ENCODE measurements at regions not wholly inside any gene's neighbourhood (a gene's known extent, or its start where the extent isn't known, plus 50 kb on each side); places are given as distances from the start of the nearest gene placed in this dataset.
A peak's percentile ranks its signal among the peaks of the same experiment; 100 is the strongest.

GRCh38 chr2:145096582-145096981 lies 576.7 kb upstream of the ZEB2 start:
- no peaks in the 10 kb centered on the region for H3K36me3 ChIP-seq (ENCODE audit: control insufficient read depth in 1 of 2, insufficient read depth in 2 of 2, low read depth in 1 of 2, low read length in 2 of 2)
- H3K4me2 ChIP-seq (ENCODE audit: low read length, poor library complexity, severe bottlenecking): no peak overlapping the region
- H4K8ac ChIP-seq (ENCODE audit: low read length): peak overlapping the region; percentile 29
- no peak overlapping the region for H3K4me3 ChIP-seq (ENCODE audit: insufficient read depth in 1 of 2, low read depth in 1 of 2, low read length in 2 of 2)
- no peak overlapping the region for H2AFZ ChIP-seq (ENCODE audit: low read depth, low read length)
- no peaks in the 10 kb centered on the region for H3K27me3 ChIP-seq (ENCODE audit: control insufficient read depth in 1 of 2, insufficient read depth in 1 of 2, low read length in 2 of 2)
- no peak overlapping the region for H3K14ac ChIP-seq (ENCODE audit: low read length in 2 of 2)
- no peaks in the 10 kb centered on the region for H3K9me3 ChIP-seq (ENCODE audit: control insufficient read depth, low read length)
- no peak overlapping the region for H3K27ac ChIP-seq (ENCODE audit: low read length, poor library complexity, severe bottlenecking)
- H2BK120ac ChIP-seq (ENCODE audit: low read depth, low read length): no peak overlapping the region
- peak overlapping the region; percentile 86 for H2BK15ac ChIP-seq (ENCODE audit: low read depth, poor library complexity, severe bottlenecking)
- peak; percentile 81 for DNase-seq
- no peak overlapping the region for H2AK5ac ChIP-seq (ENCODE audit: low read length, severe bottlenecking)
- H3K9ac ChIP-seq (ENCODE audit: low read length): peak overlapping the region; percentile 20
- no peak overlapping the region for H3K23ac ChIP-seq (ENCODE audit: low read length in 2 of 2)
- no peaks in the 10 kb centered on the region for H3K4me1 ChIP-seq (ENCODE audit: control insufficient read depth, insufficient read depth, low read depth, low read length)
- no peak overlapping the region for H2BK5ac ChIP-seq (ENCODE audit: low read depth, low read length, poor library complexity, severe bottlenecking)
- peak overlapping the region; percentile 80 for H4K91ac ChIP-seq (ENCODE audit: low read length)
- H3K4ac ChIP-seq (ENCODE audit: low read depth in 1 of 2, low read length in 2 of 2): no peak overlapping the region
- peak overlapping the region in 1 of 2 experiments; percentile 75 for H2BK12ac ChIP-seq (ENCODE audit: low read length in 2 of 2)
- peak overlapping the region; percentile 5 to 61 for H3K18ac ChIP-seq (ENCODE audit: low read depth in 1 of 2, low read length in 2 of 2)
- H3K79me1 ChIP-seq (replicated peaks; ENCODE audit: low read length, poor library complexity, severe bottlenecking): peaks cover 4% of the 10 kb centered on the region

GRCh38 chr2:145095641-145096435 lies 575.9 kb upstream of the ZEB2 start:
- Histone ChIP-seq H3K79me1 (replicated peaks; ENCODE audit: low read length, poor library complexity, severe bottlenecking) (peaks cover 4% of the 10 kb centered on the region), H4K91ac (ENCODE audit: low read length) (no peak overlapping the region), H3K9me3 (ENCODE audit: control insufficient read depth, low read length) (peaks cover under 1% of the 10 kb centered on the region), H3K18ac (ENCODE audit: low read depth in 1 of 2, low read length in 2 of 2) (no peak overlapping the region), H2BK120ac (ENCODE audit: low read depth, low read length) (no peak overlapping the region), H2AK5ac (ENCODE audit: low read length, severe bottlenecking) (no peak overlapping the region), H3K9ac (ENCODE audit: low read length) (peak overlapping the region; percentile 20), H3K27me3 (ENCODE audit: control insufficient read depth in 1 of 2, insufficient read depth in 1 of 2, low read length in 2 of 2) (no peaks in the 10 kb centered on the region), H3K4me1 (ENCODE audit: control insufficient read depth, insufficient read depth, low read depth, low read length) (no peaks in the 10 kb centered on the region), H3K27ac (ENCODE audit: low read length, poor library complexity, severe bottlenecking) (no peak overlapping the region), H3K14ac (ENCODE audit: low read length in 2 of 2) (no peak overlapping the region), H2BK15ac (ENCODE audit: low read depth, poor library complexity, severe bottlenecking) (no peak overlapping the region), H2AFZ (ENCODE audit: low read depth, low read length) (no peak overlapping the region), H3K36me3 (ENCODE audit: control insufficient read depth in 1 of 2, insufficient read depth in 2 of 2, low read depth in 1 of 2, low read length in 2 of 2) (no peaks in the 10 kb centered on the region), H2BK5ac (ENCODE audit: low read depth, low read length, poor library complexity, severe bottlenecking) (no peak overlapping the region), H3K23ac (ENCODE audit: low read length in 2 of 2) (no peak overlapping the region), H2BK12ac (ENCODE audit: low read length in 2 of 2) (peak overlapping the region in 1 of 2 experiments; percentile 63), H4K8ac (ENCODE audit: low read length) (no peak overlapping the region), H3K4me2 (ENCODE audit: low read length, poor library complexity, severe bottlenecking) (no peak overlapping the region), H3K4ac (ENCODE audit: low read depth in 1 of 2, low read length in 2 of 2) (no peak overlapping the region), H3K4me3 (ENCODE audit: insufficient read depth in 1 of 2, low read depth in 1 of 2, low read length in 2 of 2) (no peak overlapping the region)
- DNase-seq: peak; percentile 91
- 45% methylated on average over 2 of the region's 3 CpGs for WGBS

GRCh38 chr2:145094370-145094769 lies 574.5 kb upstream of the ZEB2 start:
- DNase-seq: peak; percentile 29
- no peak overlapping the region for H2BK15ac ChIP-seq (ENCODE audit: low read depth, poor library complexity, severe bottlenecking)
- H3K36me3 ChIP-seq (ENCODE audit: control insufficient read depth in 1 of 2, insufficient read depth in 2 of 2, low read depth in 1 of 2, low read length in 2 of 2): no peaks in the 10 kb centered on the region

GRCh38 chr2:145091967-145092366 lies 572.0 kb upstream of the ZEB2 start:
- H3K27ac ChIP-seq (ENCODE audit: low read length, poor library complexity, severe bottlenecking): no peak overlapping the region
- no peak overlapping the region for H3K14ac ChIP-seq (ENCODE audit: low read length in 2 of 2)
- H3K4me1 ChIP-seq (ENCODE audit: control insufficient read depth, insufficient read depth, low read depth, low read length): no peaks in the 10 kb centered on the region
- no peak overlapping the region for H2BK15ac ChIP-seq (ENCODE audit: low read depth, poor library complexity, severe bottlenecking)
- H3K9me3 ChIP-seq (ENCODE audit: control insufficient read depth, low read length): peaks cover 7% of the 10 kb centered on the region
- H2AK5ac ChIP-seq (ENCODE audit: low read length, severe bottlenecking): no peak overlapping the region
- peaks cover 2% of the 10 kb centered on the region for H3K79me1 ChIP-seq (replicated peaks; ENCODE audit: low read length, poor library complexity, severe bottlenecking)
- H3K27me3 ChIP-seq (ENCODE audit: control insufficient read depth in 1 of 2, insufficient read depth in 1 of 2, low read length in 2 of 2): no peaks in the 10 kb centered on the region
- no peak overlapping the region for H3K18ac ChIP-seq (ENCODE audit: low read depth in 1 of 2, low read length in 2 of 2)
- DNase-seq: peak; percentile 22
- no peak overlapping the region for H2AFZ ChIP-seq (ENCODE audit: low read depth, low read length)
- no peak overlapping the region for H3K4me3 ChIP-seq (ENCODE audit: insufficient read depth in 1 of 2, low read depth in 1 of 2, low read length in 2 of 2)
- no peak overlapping the region for H3K4ac ChIP-seq (ENCODE audit: low read depth in 1 of 2, low read length in 2 of 2)
- H4K8ac ChIP-seq (ENCODE audit: low read length): no peak overlapping the region
- no peak overlapping the region for H2BK12ac ChIP-seq (ENCODE audit: low read length in 2 of 2)
- H4K91ac ChIP-seq (ENCODE audit: low read length): no peak overlapping the region
- H2BK5ac ChIP-seq (ENCODE audit: low read depth, low read length, poor library complexity, severe bottlenecking): no peak overlapping the region
- H3K23ac ChIP-seq (ENCODE audit: low read length in 2 of 2): no peak overlapping the region
- no peak overlapping the region for H3K4me2 ChIP-seq (ENCODE audit: low read length, poor library complexity, severe bottlenecking)
- no peak overlapping the region for H3K9ac ChIP-seq (ENCODE audit: low read length)
- no peak overlapping the region for H2BK120ac ChIP-seq (ENCODE audit: low read depth, low read length)
- H3K36me3 ChIP-seq (ENCODE audit: control insufficient read depth in 1 of 2, insufficient read depth in 2 of 2, low read depth in 1 of 2, low read length in 2 of 2): no peaks in the 10 kb centered on the region

More at GRCh38 chr2:145094370-145094769, 574.5 kb upstream of the ZEB2 start:
- no peak overlapping the region for H2BK12ac ChIP-seq (ENCODE audit: low read length in 2 of 2)
- no peak overlapping the region for H3K23ac ChIP-seq (ENCODE audit: low read length in 2 of 2)
- H3K27ac ChIP-seq (ENCODE audit: low read length, poor library complexity, severe bottlenecking): no peak overlapping the region
- H3K9ac ChIP-seq (ENCODE audit: low read length): no peak overlapping the region
- H4K91ac ChIP-seq (ENCODE audit: low read length): no peak overlapping the region
- H2AFZ ChIP-seq (ENCODE audit: low read depth, low read length): no peak overlapping the region
- no peak overlapping the region for H3K14ac ChIP-seq (ENCODE audit: low read length in 2 of 2)
- H3K9me3 ChIP-seq (ENCODE audit: control insufficient read depth, low read length): peaks cover 7% of the 10 kb centered on the region
- peaks cover 3% of the 10 kb centered on the region for H3K79me1 ChIP-seq (replicated peaks; ENCODE audit: low read length, poor library complexity, severe bottlenecking)
- no peak overlapping the region for H2BK120ac ChIP-seq (ENCODE audit: low read depth, low read length)
- no peak overlapping the region for H3K4me2 ChIP-seq (ENCODE audit: low read length, poor library complexity, severe bottlenecking)
- no peak overlapping the region for H3K18ac ChIP-seq (ENCODE audit: low read depth in 1 of 2, low read length in 2 of 2)
- no peak overlapping the region for H2BK5ac ChIP-seq (ENCODE audit: low read depth, low read length, poor library complexity, severe bottlenecking)
- no peak overlapping the region for H3K4me3 ChIP-seq (ENCODE audit: insufficient read depth in 1 of 2, low read depth in 1 of 2, low read length in 2 of 2)
- H2AK5ac ChIP-seq (ENCODE audit: low read length, severe bottlenecking): no peak overlapping the region
- no peaks in the 10 kb centered on the region for H3K4me1 ChIP-seq (ENCODE audit: control insufficient read depth, insufficient read depth, low read depth, low read length)
- H3K4ac ChIP-seq (ENCODE audit: low read depth in 1 of 2, low read length in 2 of 2): no peak overlapping the region
- H4K8ac ChIP-seq (ENCODE audit: low read length): no peak overlapping the region
- no peaks in the 10 kb centered on the region for H3K27me3 ChIP-seq (ENCODE audit: control insufficient read depth in 1 of 2, insufficient read depth in 1 of 2, low read length in 2 of 2)
